HUDEP-2 (cell line): ENCODE measurements at regions not wholly inside any gene's neighbourhood (a gene's known extent, or its start where the extent isn't known, plus 50 kb on each side); places are given as distances from the start of the nearest gene placed in this dataset.
"Not testable (repeated sequence)": the region's sequence is repeated elsewhere in the genome, so short reads cannot be mapped to it uniquely, and the experiment has no call there.

Source experiments
- DNase-seq, 76 experiments: peaks; one replicate each; lab custom pipeline; 2025; ENCODE audit not compliant: unreplicated experiment in 76 of 76; lab: John Stamatoyannopoulos, UW

- no peak for DNase-seq
These were observed 1071.5 kb downstream of the PCDH7 start for GRCh38 chr4:31791666-31792065.

GRCh38 chr4:31793907-31794306, 1073.7 kb downstream of the PCDH7 start:
- DNase-seq = no peak

- DNase-seq = not testable (repeated sequence)
These were observed 1076.9 kb downstream of the PCDH7 start for GRCh38 chr4:31797052-31797451.

- no peak for DNase-seq
These were observed 1083.5 kb downstream of the PCDH7 start for GRCh38 chr4:31803526-31804195.

GRCh38 chr4:31807036-31807435, 1086.9 kb downstream of the PCDH7 start:
- DNase-seq = no peak

GRCh38 chr4:31844350-31844749, 1124.2 kb downstream of the PCDH7 start:
- DNase-seq = no peak

- DNase-seq = no peak
These were observed 1131.8 kb downstream of the PCDH7 start for GRCh38 chr4:31851946-31852345.

- no peak for DNase-seq
These were observed 1157.3 kb downstream of the PCDH7 start for GRCh38 chr4:31877429-31877828.

GRCh38 chr4:31880837-31881236, 1160.7 kb downstream of the PCDH7 start:
- not testable (repeated sequence) for DNase-seq

- DNase-seq = no peak
These were observed 1176.2 kb downstream of the PCDH7 start for GRCh38 chr4:31896349-31896748.

- no peak for DNase-seq
These were observed 1185.2 kb downstream of the PCDH7 start for GRCh38 chr4:31905363-31905762.

GRCh38 chr4:31908261-31908660, 1188.1 kb downstream of the PCDH7 start:
- no peak for DNase-seq

- no peak for DNase-seq
These were observed 1197.2 kb downstream of the PCDH7 start for GRCh38 chr4:31917334-31917733.

- DNase-seq = no peak
These were observed 1198.7 kb downstream of the PCDH7 start for GRCh38 chr4:31918891-31919290.

GRCh38 chr4:31923634-31924033, 1203.5 kb downstream of the PCDH7 start:
- no peak for DNase-seq

- DNase-seq = no peak
These were observed 1209.6 kb downstream of the PCDH7 start for GRCh38 chr4:31929676-31930345.

GRCh38 chr4:31946456-31946855, 1226.3 kb downstream of the PCDH7 start:
- DNase-seq = peak in 12 of 76 experiments; percentile 0 to 28 (median 6)

- DNase-seq = peak in 31 of 76 experiments; percentile 0 to 66 (median 22)
These were observed 1226.9 kb downstream of the PCDH7 start for GRCh38 chr4:31947101-31947500.

- no peak for DNase-seq
These were observed 1228.9 kb downstream of the PCDH7 start for GRCh38 chr4:31949045-31949444.

GRCh38 chr4:31955346-31955745, 1235.2 kb downstream of the PCDH7 start:
- DNase-seq = no peak

- no peak for DNase-seq
These were observed 1239.8 kb downstream of the PCDH7 start for GRCh38 chr4:31959972-31960371.

- no peak for DNase-seq
These were observed 1244.5 kb downstream of the PCDH7 start for GRCh38 chr4:31964685-31965084.
